DND-41 (cell line): ENCODE measurements at regions not wholly inside any gene's neighbourhood (a gene's known extent, or its start where the extent isn't known, plus 50 kb on each side); places are given as distances from the start of the nearest gene placed in this dataset.

Experiments
- CTCF ChIP-seq: IDR thresholded peaks from 2 replicates; pipeline ENCODE4 v1.5.1; 2012; ENCODE audit warnings: borderline replicate concordance, low read length, moderate library complexity, mild to moderate bottlenecking; ENCODE audit not compliant: poor library complexity, severe bottlenecking; ENCODE audit errors: extremely low read depth
- EZH2 ChIP-seq: IDR thresholded peaks from 3 replicates; pipeline ENCODE4 v1.6.1; 2012; ENCODE audit warnings: borderline replicate concordance, low read depth, mild to moderate bottlenecking, moderate library complexity, low read length, inconsistent platforms; ENCODE audit not compliant: severe bottlenecking

- TF ChIP-seq CTCF (no peak), EZH2 (no peak)
These were observed 679.0 kb upstream of the DPPA4 start for GRCh38 chr3:110016235-110016815.
